ENCODE measurements at regions not wholly inside any gene's neighbourhood (a gene's known extent, or its start where the extent isn't known, plus 50 kb on each side); places are given as distances from the start of the nearest gene placed in this dataset.

DNA sequence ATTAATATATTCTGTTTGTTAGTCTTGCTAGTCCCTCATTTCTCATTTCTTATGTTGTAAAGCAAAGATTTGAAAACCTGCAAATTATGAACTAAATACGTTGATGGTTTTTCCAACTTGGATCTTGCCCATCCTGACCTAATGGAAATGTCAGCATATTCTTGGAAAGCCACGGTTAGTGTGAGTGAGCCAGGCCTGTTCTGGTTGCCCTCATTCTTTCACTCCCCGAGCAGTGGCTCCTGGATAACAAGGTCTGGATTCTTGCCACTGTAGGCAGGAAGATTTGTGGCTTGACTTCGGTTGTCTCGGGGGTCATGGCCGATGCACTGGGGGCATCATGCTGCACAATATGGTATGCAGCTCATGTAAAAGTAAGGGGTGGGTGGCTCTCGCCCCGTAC lies 359.1 kb downstream of the MEIS1 start:
- Histone ChIP-seq H3K36me3 (ENCODE audit: control insufficient read depth, insufficient read depth, low read length) (no peaks in the 10 kb centered on the region), H3K9me3 (ENCODE audit: control insufficient read depth, insufficient read depth, low read depth, low read length) (no peaks in the 10 kb centered on the region), H3K4me1 (ENCODE audit: control insufficient read depth, insufficient read depth, low read length) (no peaks in the 10 kb centered on the region), H3K4me3 (ENCODE audit: low read depth in 2 of 2, low read length in 2 of 2) (no peak overlapping the region), H3K27me3 (ENCODE audit: control insufficient read depth, insufficient read depth, low read length) (no peaks in the 10 kb centered on the region), H3K27ac (ENCODE audit: low read length) (no peak overlapping the region)
- no peak for ATAC-seq
- ChIA-PET POLR2A (no interaction called here), CTCF (no interaction called here)
- no TSS peak for BruUV-seq (replicated peaks)
- intact Hi-C loops (cut with micrococcal nuclease; ENCODE audit: unreplicated experiment) (no loop called here), in situ Hi-C loops (cut with HindIII; ENCODE audit: low pct_unique_long_range_greater_than_20kb, low sequenced_read_pairs) (no loop called here)
- no peak for DNase-seq (ENCODE audit: low read depth, low spot score)
- TF ChIP-seq, protein P1, sequence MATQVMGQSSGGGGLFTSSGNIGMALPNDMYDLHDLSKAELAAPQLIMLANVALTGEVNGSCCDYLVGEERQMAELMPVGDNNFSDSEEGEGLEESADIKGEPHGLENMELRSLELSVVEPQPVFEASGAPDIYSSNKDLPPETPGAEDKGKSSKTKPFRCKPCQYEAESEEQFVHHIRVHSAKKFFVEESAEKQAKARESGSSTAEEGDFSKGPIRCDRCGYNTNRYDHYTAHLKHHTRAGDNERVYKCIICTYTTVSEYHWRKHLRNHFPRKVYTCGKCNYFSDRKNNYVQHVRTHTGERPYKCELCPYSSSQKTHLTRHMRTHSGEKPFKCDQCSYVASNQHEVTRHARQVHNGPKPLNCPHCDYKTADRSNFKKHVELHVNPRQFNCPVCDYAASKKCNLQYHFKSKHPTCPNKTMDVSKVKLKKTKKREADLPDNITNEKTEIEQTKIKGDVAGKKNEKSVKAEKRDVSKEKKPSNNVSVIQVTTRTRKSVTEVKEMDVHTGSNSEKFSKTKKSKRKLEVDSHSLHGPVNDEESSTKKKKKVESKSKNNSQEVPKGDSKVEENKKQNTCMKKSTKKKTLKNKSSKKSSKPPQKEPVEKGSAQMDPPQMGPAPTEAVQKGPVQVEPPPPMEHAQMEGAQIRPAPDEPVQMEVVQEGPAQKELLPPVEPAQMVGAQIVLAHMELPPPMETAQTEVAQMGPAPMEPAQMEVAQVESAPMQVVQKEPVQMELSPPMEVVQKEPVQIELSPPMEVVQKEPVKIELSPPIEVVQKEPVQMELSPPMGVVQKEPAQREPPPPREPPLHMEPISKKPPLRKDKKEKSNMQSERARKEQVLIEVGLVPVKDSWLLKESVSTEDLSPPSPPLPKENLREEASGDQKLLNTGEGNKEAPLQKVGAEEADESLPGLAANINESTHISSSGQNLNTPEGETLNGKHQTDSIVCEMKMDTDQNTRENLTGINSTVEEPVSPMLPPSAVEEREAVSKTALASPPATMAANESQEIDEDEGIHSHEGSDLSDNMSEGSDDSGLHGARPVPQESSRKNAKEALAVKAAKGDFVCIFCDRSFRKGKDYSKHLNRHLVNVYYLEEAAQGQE (IDR thresholded peaks at IDR 0.05; ENCODE audit: insufficient read depth in 1 of 2, low read depth in 2 of 2, low read length in 1 of 2), result no peak
- TF ChIP-seq POLR2AphosphoS5 (IDR thresholded peaks at IDR 0.05; ENCODE audit: low read depth, low read length) (no peak), SIN3A (IDR thresholded peaks at IDR 0.05; ENCODE audit: borderline replicate concordance, insufficient read depth, low read depth, low read length) (no peak), TCF7L2 (IDR thresholded peaks at IDR 0.05; ENCODE audit: low read depth, low read length) (no peak)
- TF ChIP-seq, protein P2, sequence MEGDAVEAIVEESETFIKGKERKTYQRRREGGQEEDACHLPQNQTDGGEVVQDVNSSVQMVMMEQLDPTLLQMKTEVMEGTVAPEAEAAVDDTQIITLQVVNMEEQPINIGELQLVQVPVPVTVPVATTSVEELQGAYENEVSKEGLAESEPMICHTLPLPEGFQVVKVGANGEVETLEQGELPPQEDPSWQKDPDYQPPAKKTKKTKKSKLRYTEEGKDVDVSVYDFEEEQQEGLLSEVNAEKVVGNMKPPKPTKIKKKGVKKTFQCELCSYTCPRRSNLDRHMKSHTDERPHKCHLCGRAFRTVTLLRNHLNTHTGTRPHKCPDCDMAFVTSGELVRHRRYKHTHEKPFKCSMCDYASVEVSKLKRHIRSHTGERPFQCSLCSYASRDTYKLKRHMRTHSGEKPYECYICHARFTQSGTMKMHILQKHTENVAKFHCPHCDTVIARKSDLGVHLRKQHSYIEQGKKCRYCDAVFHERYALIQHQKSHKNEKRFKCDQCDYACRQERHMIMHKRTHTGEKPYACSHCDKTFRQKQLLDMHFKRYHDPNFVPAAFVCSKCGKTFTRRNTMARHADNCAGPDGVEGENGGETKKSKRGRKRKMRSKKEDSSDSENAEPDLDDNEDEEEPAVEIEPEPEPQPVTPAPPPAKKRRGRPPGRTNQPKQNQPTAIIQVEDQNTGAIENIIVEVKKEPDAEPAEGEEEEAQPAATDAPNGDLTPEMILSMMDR (IDR thresholded peaks at IDR 0.05), result no peak

DNA sequence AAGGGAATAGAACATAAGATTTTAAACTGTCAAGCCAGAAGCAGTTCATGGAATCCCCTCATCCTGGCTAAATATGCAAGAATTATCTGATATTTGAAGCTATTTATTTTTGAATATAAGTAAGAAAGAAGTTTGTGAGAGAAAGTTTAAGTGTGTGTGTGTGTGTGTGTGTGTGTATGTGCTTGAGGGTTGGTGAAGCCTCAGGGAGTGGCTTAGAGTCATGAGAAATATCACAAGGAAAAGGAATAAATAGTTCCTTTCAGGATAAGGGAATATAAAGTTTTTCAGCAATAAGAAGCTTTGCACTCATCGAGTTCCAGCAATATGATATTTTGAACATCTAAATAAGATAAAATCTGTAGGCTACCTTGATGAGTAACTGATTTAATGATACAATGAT lies 359.6 kb downstream of the MEIS1 start:
- no peak for DNase-seq (ENCODE audit: low read depth, low spot score)
- ATAC-seq, result no peak
- intact Hi-C loops (cut with micrococcal nuclease; ENCODE audit: unreplicated experiment), result no loop called here
- ChIA-PET CTCF (no interaction called here), POLR2A (no interaction called here)
- H3K27me3 ChIP-seq (ENCODE audit: control insufficient read depth, insufficient read depth, low read length), result no peaks in the 10 kb centered on the region
- BruUV-seq (replicated peaks), result no TSS peak
- TF ChIP-seq SIN3A (IDR thresholded peaks at IDR 0.05; ENCODE audit: borderline replicate concordance, insufficient read depth, low read depth, low read length), result no peak
- TF ChIP-seq, protein P2 (IDR thresholded peaks at IDR 0.05), result no peak
- in situ Hi-C loops (cut with HindIII; ENCODE audit: low pct_unique_long_range_greater_than_20kb, low sequenced_read_pairs), result no loop called here
- H3K9me3 ChIP-seq (ENCODE audit: control insufficient read depth, insufficient read depth, low read depth, low read length), result no peaks in the 10 kb centered on the region
- no peaks in the 10 kb centered on the region for H3K36me3 ChIP-seq (ENCODE audit: control insufficient read depth, insufficient read depth, low read length)
- no peak overlapping the region for H3K27ac ChIP-seq (ENCODE audit: low read length)
- H3K4me3 ChIP-seq (ENCODE audit: low read depth in 2 of 2, low read length in 2 of 2), result no peak overlapping the region
- no peaks in the 10 kb centered on the region for H3K4me1 ChIP-seq (ENCODE audit: control insufficient read depth, insufficient read depth, low read length)

DNA sequence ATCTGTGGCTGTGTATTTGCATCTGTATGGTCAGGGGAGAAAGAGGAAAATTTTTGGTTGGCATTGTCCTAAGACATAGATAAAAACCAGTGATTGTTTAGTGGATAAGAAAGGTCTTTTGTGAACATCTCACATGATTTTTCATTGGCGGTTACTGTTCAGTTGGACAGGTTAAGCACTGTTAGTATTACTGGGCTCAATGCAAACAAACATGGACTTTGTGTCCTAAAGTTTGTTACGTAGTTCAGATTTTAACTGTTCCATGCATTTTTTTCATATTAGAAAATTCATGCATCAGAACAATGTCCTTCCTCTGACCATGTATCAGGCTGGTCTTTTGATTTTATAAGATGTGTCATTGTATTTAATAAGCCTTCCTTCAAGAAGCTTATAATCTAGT lies 368.0 kb downstream of the MEIS1 start:
- CTCF ChIA-PET, result no interaction called here

More for the DNA sequence above, 368.0 kb downstream of the MEIS1 start:
- POLR2A ChIA-PET, result no interaction called here
- Histone ChIP-seq H3K4me3 (ENCODE audit: low read depth in 2 of 2, low read length in 2 of 2) (no peak overlapping the region), H3K27me3 (ENCODE audit: control insufficient read depth, insufficient read depth, low read length) (no peaks in the 10 kb centered on the region), H3K9me3 (ENCODE audit: control insufficient read depth, insufficient read depth, low read depth, low read length) (no peaks in the 10 kb centered on the region), H3K4me1 (ENCODE audit: control insufficient read depth, insufficient read depth, low read length) (no peaks in the 10 kb centered on the region), H3K36me3 (ENCODE audit: control insufficient read depth, insufficient read depth, low read length) (no peaks in the 10 kb centered on the region), H3K27ac (ENCODE audit: low read length) (no peak overlapping the region)
- BruUV-seq (replicated peaks), result no TSS peak
- TF ChIP-seq SIN3A (IDR thresholded peaks at IDR 0.05; ENCODE audit: borderline replicate concordance, insufficient read depth, low read depth, low read length) (no peak), TCF7L2 (IDR thresholded peaks at IDR 0.05; ENCODE audit: low read depth, low read length) (no peak), POLR2AphosphoS5 (IDR thresholded peaks at IDR 0.05; ENCODE audit: low read depth, low read length) (no peak)
- TF ChIP-seq, protein P2 (IDR thresholded peaks at IDR 0.05), result no peak
- TF ChIP-seq, protein P1 (IDR thresholded peaks at IDR 0.05; ENCODE audit: insufficient read depth in 1 of 2, low read depth in 2 of 2, low read length in 1 of 2), result no peak
- in situ Hi-C loops (cut with HindIII; ENCODE audit: low pct_unique_long_range_greater_than_20kb, low sequenced_read_pairs), result no loop called here
- intact Hi-C loops (cut with micrococcal nuclease; ENCODE audit: unreplicated experiment), result no loop called here
- no peak for ATAC-seq
- no peak for DNase-seq (ENCODE audit: low read depth, low spot score)
